DND-41 (cell line): ENCODE measurements at regions not wholly inside any gene's neighbourhood (a gene's known extent, or its start where the extent isn't known, plus 50 kb on each side); places are given as distances from the start of the nearest gene placed in this dataset.

Experiments used
- CTCF ChIP-seq: IDR thresholded peaks from 2 replicates; pipeline ENCODE4 v1.5.1; 2012; ENCODE audit warnings: borderline replicate concordance, low read length, moderate library complexity, mild to moderate bottlenecking; ENCODE audit not compliant: poor library complexity, severe bottlenecking; ENCODE audit errors: extremely low read depth
- EZH2 ChIP-seq: IDR thresholded peaks from 3 replicates; pipeline ENCODE4 v1.6.1; 2012; ENCODE audit warnings: borderline replicate concordance, low read depth, mild to moderate bottlenecking, moderate library complexity, low read length, inconsistent platforms; ENCODE audit not compliant: severe bottlenecking

DNA sequence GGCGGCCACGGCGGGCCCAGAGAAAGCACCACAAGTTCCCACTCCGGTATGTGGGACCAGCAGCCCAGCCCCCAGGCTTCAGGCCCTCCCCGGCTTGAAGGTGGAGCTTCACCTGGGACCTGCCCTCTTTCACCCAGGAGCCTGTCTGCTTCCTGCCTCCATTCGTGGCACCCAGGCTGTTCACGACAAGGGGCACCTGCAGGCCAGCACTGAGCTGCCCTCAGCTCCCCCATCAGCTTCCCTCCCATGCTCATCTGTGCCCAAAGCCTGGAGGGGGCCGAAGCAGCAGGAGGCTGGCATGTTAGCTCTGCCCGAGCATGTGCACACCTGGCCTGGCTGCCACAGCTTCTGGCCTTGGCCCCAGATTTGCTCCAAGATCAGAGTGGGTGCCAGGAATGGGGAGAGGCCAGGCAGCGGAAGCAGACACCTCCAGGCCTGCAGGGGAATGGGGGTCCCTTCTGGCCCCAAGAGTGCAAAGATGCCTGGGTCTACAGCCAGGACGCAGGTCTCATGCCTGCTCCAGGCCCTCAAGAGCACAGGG lies 312.4 kb upstream of the SYT4 start:
- TF ChIP-seq CTCF (no peak), EZH2 (no peak)
